Loucy (cell line): ENCODE measurements at regions not wholly inside any gene's neighbourhood (a gene's known extent, or its start where the extent isn't known, plus 50 kb on each side); places are given as distances from the start of the nearest gene placed in this dataset.

Source experiments
- H2AFZ ChIP-seq: fragments of 200-600 bp; sonication (generic); 2 replicates; pipeline ENCODE4 v1.6.0; 2016; ENCODE audit warnings: antibody characterized with exemption, mild to moderate bottlenecking, low read length, moderate library complexity
- H3F3A ChIP-seq: fragments of 200-600 bp; 2 replicates; pipeline ENCODE4 v1.6.0; 2016; ENCODE audit warnings: antibody characterized with exemption, low read depth, mild to moderate bottlenecking
- H3K27me3 ChIP-seq: fragments of 200-600 bp; sonication (generic); 2 replicates; pipeline ENCODE4 v1.6.1; 2014; ENCODE audit warnings: low read length, mild to moderate bottlenecking; ENCODE audit not compliant: insufficient read depth, poor library complexity, severe bottlenecking
- H3K36me3 ChIP-seq: fragments of 200-600 bp; sonication (generic); 2 replicates; pipeline ENCODE4 v1.6.1; 2016; ENCODE audit warnings: low read length; ENCODE audit not compliant: insufficient read depth
- H3K4me1 ChIP-seq: fragments of 200-600 bp; sonication (generic); 2 replicates; pipeline ENCODE4 v1.5.1; 2014; ENCODE audit warnings: low read length, mild to moderate bottlenecking; ENCODE audit not compliant: insufficient read depth, poor library complexity, severe bottlenecking
- H3K4me2 ChIP-seq: fragments of 200-600 bp; sonication (generic); 2 replicates; pipeline ENCODE4 v1.6.0; 2014; ENCODE audit warnings: antibody characterized with exemption, low read length, low read depth, mild to moderate bottlenecking; ENCODE audit not compliant: poor library complexity, severe bottlenecking
- H3K4me3 ChIP-seq: fragments of 200-600 bp; sonication (generic); 2 replicates; pipeline ENCODE4 v1.5.1; 2014; ENCODE audit warnings: low read length, mild to moderate bottlenecking, mixed read lengths; ENCODE audit not compliant: poor library complexity, severe bottlenecking
- H3K79me2 ChIP-seq: fragments of 200-600 bp; sonication (generic); 2 replicates; pipeline ENCODE4 v1.6.1; 2014; ENCODE audit warnings: low read length; ENCODE audit not compliant: insufficient read depth
- H3K9ac ChIP-seq: fragments of 200-600 bp; sonication (generic); 2 replicates; pipeline ENCODE4 v1.6.0; 2014; ENCODE audit warnings: mild to moderate bottlenecking, low read depth, low read length, moderate library complexity; ENCODE audit not compliant: poor library complexity, severe bottlenecking
- H3K9me2 ChIP-seq: fragments of 200-600 bp; sonication (generic); replicated peaks from 2 replicates; pipeline ENCODE4 v1.6.1; 2016; ENCODE audit warnings: low read depth, low read length, mixed read lengths
- H3K9me3 ChIP-seq: fragments of 200-600 bp; sonication (generic); 2 replicates; pipeline ENCODE4 v1.6.1; 2014; ENCODE audit warnings: mild to moderate bottlenecking, antibody characterized with exemption, low read length, low read depth; ENCODE audit not compliant: insufficient read depth
- H4K20me1 ChIP-seq: fragments of 200-600 bp; sonication (generic); 2 replicates; pipeline ENCODE4 v1.6.0; 2014; ENCODE audit warnings: antibody characterized with exemption, low read length, mild to moderate bottlenecking; ENCODE audit not compliant: insufficient read depth, poor library complexity, severe bottlenecking
- CTCF ChIP-seq: fragments of 200-600 bp; sonication (generic); conservative IDR thresholded peaks from 2 replicates; pipeline ENCODE4 v1.5.1; 2014; ENCODE audit warnings: mild to moderate bottlenecking, antibody characterized with exemption, low read length
- EZH2phosphoT487 ChIP-seq: fragments of 200-600 bp; IDR thresholded peaks from 2 replicates; pipeline ENCODE4 v1.6.1; 2018; ENCODE audit warnings: antibody characterized with exemption, mild to moderate bottlenecking, moderate library complexity, borderline replicate concordance

GRCh38 chr2:51093016-51093415 is 61.1 kb upstream of the NRXN1 start:
- Histone ChIP-seq H3K9me3 (no peaks in the 10 kb centered on the region), H3K4me3 (no peak overlapping the region), H3K27me3 (no peaks in the 10 kb centered on the region), H2AFZ (no peak overlapping the region), H3K4me1 (no peaks in the 10 kb centered on the region), H3F3A (no peaks in the 10 kb centered on the region), H3K4me2 (no peak overlapping the region), H3K36me3 (no peaks in the 10 kb centered on the region), H3K9me2 (no peaks in the 10 kb centered on the region), H3K79me2 (no peaks in the 10 kb centered on the region), H4K20me1 (no peaks in the 10 kb centered on the region), H3K9ac (no peak overlapping the region)
- TF ChIP-seq CTCF = no peak
- no peak for TF ChIP-seq EZH2phosphoT487

- Histone ChIP-seq H3K4me3 (no peak overlapping the region), H3K27me3 (no peaks in the 10 kb centered on the region), H3K4me1 (no peaks in the 10 kb centered on the region), H3K36me3 (no peaks in the 10 kb centered on the region), H3K4me2 (no peak overlapping the region), H3K9me2 (no peaks in the 10 kb centered on the region), H3F3A (no peaks in the 10 kb centered on the region), H3K9ac (no peak overlapping the region), H3K9me3 (no peaks in the 10 kb centered on the region), H2AFZ (no peak overlapping the region), H3K79me2 (no peaks in the 10 kb centered on the region), H4K20me1 (no peaks in the 10 kb centered on the region)
- TF ChIP-seq CTCF (no peak), EZH2phosphoT487 (no peak)
Measured at GRCh38 chr2:51085420-51086068, 53.6 kb upstream of the NRXN1 start.

GRCh38 chr2:51084750-51085149 is 52.8 kb upstream of the NRXN1 start:
- Histone ChIP-seq H2AFZ (no peak overlapping the region), H3K27me3 (no peaks in the 10 kb centered on the region), H3K4me3 (no peak overlapping the region), H3K4me2 (no peak overlapping the region), H3K9ac (no peak overlapping the region), H3K36me3 (no peaks in the 10 kb centered on the region), H3K4me1 (no peaks in the 10 kb centered on the region), H3F3A (no peaks in the 10 kb centered on the region), H4K20me1 (no peaks in the 10 kb centered on the region), H3K9me3 (no peaks in the 10 kb centered on the region), H3K9me2 (no peaks in the 10 kb centered on the region), H3K79me2 (no peaks in the 10 kb centered on the region)
- no peak for TF ChIP-seq EZH2phosphoT487
- no peak for TF ChIP-seq CTCF
